SK-N-SH treated with all-trans-retinoic acid at 6 μM for 48 hours (cell line): ENCODE measurements at regions not wholly inside any gene's neighbourhood (a gene's known extent, or its start where the extent isn't known, plus 50 kb on each side); places are given as distances from the start of the nearest gene placed in this dataset.
A peak's percentile ranks its signal among the peaks of the same experiment; 100 is the strongest.

Experiments used
- ATAC-seq: fragments of 200-7000 bp; cut with Tn5 transposase; 3 replicates; pipeline ENCODE4 v1.9.1; 2020; ENCODE audit warnings: mild to moderate bottlenecking, moderate library complexity
- CSDC2 ChIP-seq: fragments of 250-450 bp; sonication (Bioruptor Pico); IDR thresholded peaks from 2 replicates; pipeline ENCODE4 v1.5.0; 2020; ENCODE audit warnings: mild to moderate bottlenecking, moderate library complexity
- ESRRG ChIP-seq: fragments of 250-450 bp; sonication (Bioruptor Pico); IDR thresholded peaks from 2 replicates; pipeline ENCODE4 v1.6.1; 2021; ENCODE audit warnings: mild to moderate bottlenecking
- GLIS3 ChIP-seq: fragments of 250-450 bp; sonication (Bioruptor Pico); IDR thresholded peaks from 2 replicates; pipeline ENCODE4 v1.5.0; 2020; ENCODE audit warnings: mild to moderate bottlenecking, moderate library complexity
- ISL1 ChIP-seq: fragments of 250-450 bp; sonication (Bioruptor Pico); IDR thresholded peaks from 2 replicates; pipeline ENCODE4 v2.1.2; 2022; ENCODE audit warnings: mild to moderate bottlenecking, moderate library complexity
- OSR1 ChIP-seq: fragments of 250-450 bp; sonication (Bioruptor Pico); IDR thresholded peaks from 2 replicates; pipeline ENCODE4 v1.8.0; 2022; ENCODE audit warnings: moderate library complexity, mild to moderate bottlenecking, inconsistent platforms
- PPARA ChIP-seq: fragments of 250-450 bp; sonication (Bioruptor Pico); IDR thresholded peaks from 2 replicates; pipeline ENCODE4 v1.5.0; 2020; ENCODE audit warnings: mild to moderate bottlenecking, borderline replicate concordance
- RARB ChIP-seq: fragments of 250-450 bp; sonication (Bioruptor Pico); IDR thresholded peaks from 2 replicates; pipeline ENCODE4 v1.8.0; 2021; ENCODE audit warnings: mild to moderate bottlenecking, moderate library complexity
- SNAI2 ChIP-seq: fragments of 250-450 bp; sonication (Bioruptor Pico); IDR thresholded peaks from 2 replicates; pipeline ENCODE4 v1.5.0; 2020; ENCODE audit warnings: mild to moderate bottlenecking, moderate library complexity
- TCF4 ChIP-seq: fragments of 250-450 bp; sonication (Bioruptor Pico); IDR thresholded peaks from 2 replicates; pipeline ENCODE4 v1.8.0; 2021; ENCODE audit warnings: mild to moderate bottlenecking, moderate library complexity, borderline replicate concordance
- TOX ChIP-seq: fragments of 250-450 bp; sonication (Bioruptor Pico); IDR thresholded peaks from 2 replicates; pipeline ENCODE4 v1.8.0; 2021; ENCODE audit warnings: mild to moderate bottlenecking, moderate library complexity, borderline replicate concordance
- ZC3H10 ChIP-seq: fragments of 250-450 bp; sonication (Bioruptor Pico); IDR thresholded peaks from 2 replicates; pipeline ENCODE4 v1.5.1; 2021; ENCODE audit warnings: mild to moderate bottlenecking, moderate library complexity
- ZFP3 ChIP-seq: fragments of 250-450 bp; sonication (Bioruptor Pico); IDR thresholded peaks from 2 replicates; pipeline ENCODE4 v1.5.0; 2020; ENCODE audit warnings: mild to moderate bottlenecking, moderate library complexity
- ZFP30 ChIP-seq: fragments of 450-650 bp; formaldehyde crosslinking; IDR thresholded peaks from 2 replicates; pipeline ENCODE4 v1.5.0; 2022; ENCODE audit warnings: mild to moderate bottlenecking, moderate library complexity
- ZNF565 ChIP-seq: fragments of 450-650 bp; formaldehyde crosslinking; conservative IDR thresholded peaks from 2 replicates; pipeline ENCODE4 v1.5.0; 2020; ENCODE audit warnings: low read depth, mild to moderate bottlenecking, moderate library complexity
- ZNF70 ChIP-seq: fragments of 450-650 bp; formaldehyde crosslinking; IDR thresholded peaks from 2 replicates; pipeline ENCODE4 v1.5.0; 2020; ENCODE audit warnings: mild to moderate bottlenecking, moderate library complexity
- ZNF8 ChIP-seq: fragments of 450-650 bp; formaldehyde crosslinking; IDR thresholded peaks from 2 replicates; pipeline ENCODE4 v1.5.0; 2020; ENCODE audit warnings: mild to moderate bottlenecking, moderate library complexity
- TF ChIP-seq, protein P1 (sequence below): fragments of 250-450 bp; sonication (Bioruptor Pico); IDR thresholded peaks from 2 replicates; pipeline ENCODE4 v1.5.1; 2020; ENCODE audit warnings: low read depth, mild to moderate bottlenecking, moderate library complexity
- TF ChIP-seq, protein P2 (sequence below): fragments of 250-450 bp; sonication (Bioruptor Pico); IDR thresholded peaks from 2 replicates; pipeline ENCODE4 v1.5.0; 2020; ENCODE audit warnings: mild to moderate bottlenecking, moderate library complexity
- TF ChIP-seq, protein P3 (sequence below): fragments of 250-450 bp; sonication (Bioruptor Pico); IDR thresholded peaks from 2 replicates; pipeline ENCODE4 v1.5.1; 2021; ENCODE audit warnings: mild to moderate bottlenecking, moderate library complexity
- TF ChIP-seq, protein P4 (sequence below): fragments of 250-450 bp; sonication (Bioruptor Pico); IDR thresholded peaks from 2 replicates; pipeline ENCODE4 v1.8.0; 2021; ENCODE audit warnings: low read depth, mild to moderate bottlenecking, moderate library complexity, borderline replicate concordance

DNA sequence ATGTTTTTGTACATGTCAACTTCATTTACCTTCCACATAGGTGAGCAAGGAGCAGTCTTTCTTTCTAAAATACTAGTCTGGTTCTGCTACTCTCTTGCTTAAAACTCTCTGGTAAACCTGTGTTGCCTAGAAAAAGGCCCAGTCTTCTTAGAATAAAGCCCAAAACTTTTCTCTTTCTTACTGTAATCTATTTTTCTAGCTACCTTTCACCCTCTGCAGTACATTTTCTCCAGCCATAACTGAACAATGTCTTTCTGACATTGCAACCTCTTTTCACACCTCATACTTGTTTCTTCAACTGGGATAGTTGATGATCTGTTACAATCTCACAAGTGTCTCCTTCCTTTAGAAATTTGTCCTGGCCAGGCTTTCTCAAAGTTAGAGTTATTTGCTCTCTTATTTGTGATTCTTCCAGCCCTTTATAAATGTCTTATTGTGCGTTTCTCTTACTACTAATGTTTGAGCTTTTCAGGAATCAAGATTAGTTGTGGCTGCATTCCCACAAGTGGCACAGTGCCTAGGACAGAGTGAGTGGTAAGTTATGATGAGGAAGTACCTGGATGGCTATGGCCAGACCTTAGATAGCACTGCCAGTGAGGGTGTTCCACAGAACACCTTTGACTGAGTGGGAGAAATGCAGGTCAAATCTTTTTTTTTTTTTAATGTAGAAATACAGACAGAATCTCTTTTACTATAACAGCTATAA is 313.4 kb upstream of the SATB1 start:
- no peak for TF ChIP-seq TOX (CRISPR knock-in tag)
- TF ChIP-seq, protein P1, sequence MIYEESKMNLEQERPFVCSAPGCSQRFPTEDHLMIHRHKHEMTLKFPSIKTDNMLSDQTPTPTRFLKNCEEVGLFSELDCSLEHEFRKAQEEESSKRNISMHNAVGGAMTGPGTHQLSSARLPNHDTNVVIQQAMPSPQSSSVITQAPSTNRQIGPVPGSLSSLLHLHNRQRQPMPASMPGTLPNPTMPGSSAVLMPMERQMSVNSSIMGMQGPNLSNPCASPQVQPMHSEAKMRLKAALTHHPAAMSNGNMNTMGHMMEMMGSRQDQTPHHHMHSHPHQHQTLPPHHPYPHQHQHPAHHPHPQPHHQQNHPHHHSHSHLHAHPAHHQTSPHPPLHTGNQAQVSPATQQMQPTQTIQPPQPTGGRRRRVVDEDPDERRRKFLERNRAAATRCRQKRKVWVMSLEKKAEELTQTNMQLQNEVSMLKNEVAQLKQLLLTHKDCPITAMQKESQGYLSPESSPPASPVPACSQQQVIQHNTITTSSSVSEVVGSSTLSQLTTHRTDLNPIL (CRISPR knock-in tag): no peak
- TF ChIP-seq, protein P2, sequence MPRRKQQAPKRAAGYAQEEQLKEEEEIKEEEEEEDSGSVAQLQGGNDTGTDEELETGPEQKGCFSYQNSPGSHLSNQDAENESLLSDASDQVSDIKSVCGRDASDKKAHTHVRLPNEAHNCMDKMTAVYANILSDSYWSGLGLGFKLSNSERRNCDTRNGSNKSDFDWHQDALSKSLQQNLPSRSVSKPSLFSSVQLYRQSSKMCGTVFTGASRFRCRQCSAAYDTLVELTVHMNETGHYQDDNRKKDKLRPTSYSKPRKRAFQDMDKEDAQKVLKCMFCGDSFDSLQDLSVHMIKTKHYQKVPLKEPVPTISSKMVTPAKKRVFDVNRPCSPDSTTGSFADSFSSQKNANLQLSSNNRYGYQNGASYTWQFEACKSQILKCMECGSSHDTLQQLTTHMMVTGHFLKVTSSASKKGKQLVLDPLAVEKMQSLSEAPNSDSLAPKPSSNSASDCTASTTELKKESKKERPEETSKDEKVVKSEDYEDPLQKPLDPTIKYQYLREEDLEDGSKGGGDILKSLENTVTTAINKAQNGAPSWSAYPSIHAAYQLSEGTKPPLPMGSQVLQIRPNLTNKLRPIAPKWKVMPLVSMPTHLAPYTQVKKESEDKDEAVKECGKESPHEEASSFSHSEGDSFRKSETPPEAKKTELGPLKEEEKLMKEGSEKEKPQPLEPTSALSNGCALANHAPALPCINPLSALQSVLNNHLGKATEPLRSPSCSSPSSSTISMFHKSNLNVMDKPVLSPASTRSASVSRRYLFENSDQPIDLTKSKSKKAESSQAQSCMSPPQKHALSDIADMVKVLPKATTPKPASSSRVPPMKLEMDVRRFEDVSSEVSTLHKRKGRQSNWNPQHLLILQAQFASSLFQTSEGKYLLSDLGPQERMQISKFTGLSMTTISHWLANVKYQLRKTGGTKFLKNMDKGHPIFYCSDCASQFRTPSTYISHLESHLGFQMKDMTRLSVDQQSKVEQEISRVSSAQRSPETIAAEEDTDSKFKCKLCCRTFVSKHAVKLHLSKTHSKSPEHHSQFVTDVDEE (CRISPR knock-in tag): no peak
- TF ChIP-seq, protein P3, sequence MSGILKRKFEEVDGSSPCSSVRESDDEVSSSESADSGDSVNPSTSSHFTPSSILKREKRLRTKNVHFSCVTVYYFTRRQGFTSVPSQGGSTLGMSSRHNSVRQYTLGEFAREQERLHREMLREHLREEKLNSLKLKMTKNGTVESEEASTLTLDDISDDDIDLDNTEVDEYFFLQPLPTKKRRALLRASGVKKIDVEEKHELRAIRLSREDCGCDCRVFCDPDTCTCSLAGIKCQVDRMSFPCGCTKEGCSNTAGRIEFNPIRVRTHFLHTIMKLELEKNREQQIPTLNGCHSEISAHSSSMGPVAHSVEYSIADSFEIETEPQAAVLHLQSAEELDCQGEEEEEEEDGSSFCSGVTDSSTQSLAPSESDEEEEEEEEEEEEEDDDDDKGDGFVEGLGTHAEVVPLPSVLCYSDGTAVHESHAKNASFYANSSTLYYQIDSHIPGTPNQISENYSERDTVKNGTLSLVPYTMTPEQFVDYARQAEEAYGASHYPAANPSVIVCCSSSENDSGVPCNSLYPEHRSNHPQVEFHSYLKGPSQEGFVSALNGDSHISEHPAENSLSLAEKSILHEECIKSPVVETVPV (CRISPR knock-in tag): no peak
- no peak for TF ChIP-seq ZNF8
- TF ChIP-seq ISL1: no peak
- no peak for TF ChIP-seq CSDC2
- TF ChIP-seq RARB (CRISPR knock-in tag): no peak
- TF ChIP-seq ZC3H10 (CRISPR knock-in tag): no peak
- no peak for TF ChIP-seq ZNF70 (CRISPR knock-in tag)
- TF ChIP-seq, protein P4, sequence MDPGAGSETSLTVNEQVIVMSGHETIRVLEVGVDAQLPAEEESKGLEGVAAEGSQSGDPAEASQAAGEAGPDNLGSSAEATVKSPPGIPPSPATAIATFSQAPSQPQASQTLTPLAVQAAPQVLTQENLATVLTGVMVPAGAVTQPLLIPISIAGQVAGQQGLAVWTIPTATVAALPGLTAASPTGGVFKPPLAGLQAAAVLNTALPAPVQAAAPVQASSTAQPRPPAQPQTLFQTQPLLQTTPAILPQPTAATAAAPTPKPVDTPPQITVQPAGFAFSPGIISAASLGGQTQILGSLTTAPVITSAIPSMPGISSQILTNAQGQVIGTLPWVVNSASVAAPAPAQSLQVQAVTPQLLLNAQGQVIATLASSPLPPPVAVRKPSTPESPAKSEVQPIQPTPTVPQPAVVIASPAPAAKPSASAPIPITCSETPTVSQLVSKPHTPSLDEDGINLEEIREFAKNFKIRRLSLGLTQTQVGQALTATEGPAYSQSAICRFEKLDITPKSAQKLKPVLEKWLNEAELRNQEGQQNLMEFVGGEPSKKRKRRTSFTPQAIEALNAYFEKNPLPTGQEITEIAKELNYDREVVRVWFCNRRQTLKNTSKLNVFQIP: no peak
- no peak for ATAC-seq

DNA sequence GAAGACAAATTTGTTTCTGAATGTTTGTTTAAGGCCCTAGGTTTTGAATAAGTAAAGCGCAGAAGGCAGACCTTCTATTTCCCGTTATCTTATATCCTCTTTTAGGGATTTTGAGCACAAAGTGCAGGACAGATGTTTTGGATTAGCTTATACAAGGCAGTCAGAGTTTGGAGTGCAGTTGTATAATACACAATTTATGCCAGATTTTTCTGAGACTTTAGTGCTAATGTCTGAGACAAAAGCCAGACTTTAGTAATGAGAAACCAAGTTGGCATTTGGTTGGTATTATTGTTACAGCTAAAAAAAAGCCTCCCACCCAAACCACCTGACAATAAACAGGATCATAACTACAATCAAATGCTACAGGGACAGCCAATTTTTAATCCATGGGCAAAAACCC is 309.9 kb upstream of the SATB1 start:
- peak; percentile 70 for ATAC-seq
- TF ChIP-seq PPARA: no peak
- no peak for TF ChIP-seq TOX (CRISPR knock-in tag)
- peak; percentile 49; the same call in 1 of the 2 replicates for TF ChIP-seq ISL1
- no peak for TF ChIP-seq ZNF70 (CRISPR knock-in tag)
- no peak for TF ChIP-seq ESRRG
- TF ChIP-seq RARB (CRISPR knock-in tag): no peak
- TF ChIP-seq ZNF565 (CRISPR knock-in tag): no peak
- TF ChIP-seq, protein P1 (CRISPR knock-in tag): no peak
- no peak for TF ChIP-seq ZNF8
- TF ChIP-seq ZC3H10 (CRISPR knock-in tag): no peak
- no peak for TF ChIP-seq SNAI2 (CRISPR knock-in tag)
- TF ChIP-seq ZFP3 (CRISPR knock-in tag): no peak
- TF ChIP-seq CSDC2: no peak
- no peak for TF ChIP-seq GLIS3 (CRISPR knock-in tag)
- TF ChIP-seq, protein P4: no peak
- TF ChIP-seq TCF4: peak; percentile 89
- no peak for TF ChIP-seq OSR1 (CRISPR knock-in tag)
- TF ChIP-seq ZFP30 (CRISPR knock-in tag): no peak
- TF ChIP-seq, protein P2 (CRISPR knock-in tag): peak; percentile 86; the same call in 1 of the 2 replicates
- TF ChIP-seq, all 23 proteins: peak for 3
